K562 (cell line): ENCODE measurements at regions not wholly inside any gene's neighbourhood (a gene's known extent, or its start where the extent isn't known, plus 50 kb on each side); places are given as distances from the start of the nearest gene placed in this dataset.

Experiments
- ATAC-seq: fragments of 200-7000 bp; cut with Tn5 transposase; 3 replicates; pipeline ENCODE4 v1.9.1; 2020; ENCODE audit warnings: moderate library complexity
- BruUV-seq: library from RNA; stranded (reverse); fragments of 400-500 nt; replicated peaks from 2 replicates; lab custom pipeline; 2021; lab: Mats Ljungman, UMichigan
- CTCF ChIA-PET: fragments of 300-600 bp; formaldehyde crosslinking; extraction: SDS; loops from one replicate; lab custom pipeline; 2021; ENCODE audit warnings: low intra/inter-chr PET ratio; lab: Yijun Ruan, JAX
- POLR2A ChIA-PET: fragments of 300-600, 350-650 bp; sonication (Branson Sonifier 250); formaldehyde crosslinking; extraction: SDS; loops from one replicate; lab custom pipeline; 2021; ENCODE audit warnings: antibody characterized with exemption, inconsistent platforms; lab: Yijun Ruan, JAX
- DNase-seq, 4 experiments: peaks; one replicate each; pipeline versions ENCODE4 v3.0.0 to v3.0.0-alpha.2; 2011 to 2018; ENCODE audit warnings: low spot score in 3 of 4, mixed read lengths in 3 of 4; ENCODE audit errors: extremely low read depth in 1 of 4
- FAIRE-seq: peaks from 2 replicates; lab custom pipeline; 2011; peaks lifted over from hg19 to GRCh38; lab: Jason Lieb, UNC
- H2AFZ ChIP-seq: 2 replicates; pipeline ENCODE4 v1.6.0; 2011; ENCODE audit warnings: low read depth, low read length, control low read depth, inconsistent platforms
- H3K27ac ChIP-seq: fragments of 200-600 bp; 3 replicates; pipeline ENCODE4 v1.8.0; 2011; ENCODE audit warnings: low read depth, mild to moderate bottlenecking, control low read depth, inconsistent platforms, low read length, moderate library complexity, mixed read lengths; ENCODE audit errors: extremely low read depth
- H3K27me3 ChIP-seq, 2 experiments: fragments of 300-600 bp in 1 of 2; 2 replicates in 1 of 2; 3 replicates in 1 of 2; pipeline versions ENCODE4 v1.6.0 to v1.8.0; 2011; ENCODE audit warnings: inconsistent platforms in 2 of 2, low read length in 2 of 2, mild to moderate bottlenecking in 1 of 2, mixed read lengths in 1 of 2, moderate library complexity in 1 of 2; ENCODE audit not compliant: control insufficient read depth in 2 of 2, insufficient read depth in 2 of 2
- H3K36me3 ChIP-seq: fragments of 300-600 bp; 3 replicates; pipeline ENCODE4 v1.8.0; 2011; ENCODE audit warnings: mild to moderate bottlenecking, low read length, inconsistent platforms; ENCODE audit not compliant: control insufficient read depth, insufficient read depth
- H3K4me1 ChIP-seq, 2 experiments: fragments of 200-600 bp in 1 of 2; replicated peaks in 1 of 2; 2 replicates in 1 of 2; 3 replicates in 1 of 2; pipeline versions ENCODE4 v1.5.1 to v1.8.0; 2011; ENCODE audit warnings: inconsistent platforms in 2 of 2, low read length in 2 of 2, mild to moderate bottlenecking in 1 of 2, mixed read lengths in 1 of 2, moderate library complexity in 1 of 2; ENCODE audit not compliant: control insufficient read depth in 2 of 2, insufficient read depth in 2 of 2
- H3K4me2 ChIP-seq: 2 replicates; pipeline ENCODE4 v1.6.1; 2011; ENCODE audit warnings: low read length, control low read depth, inconsistent platforms, mixed read lengths; ENCODE audit not compliant: insufficient read depth
- H3K4me3 ChIP-seq: fragments of 200-600 bp; sonication (generic), shearing (Covaris generic); 2 replicates; pipeline ENCODE4 v1.5.1; 2016; ENCODE audit warnings: control low read depth, inconsistent platforms
- H3K79me2 ChIP-seq: fragments of 200-600 bp; 3 replicates; pipeline ENCODE4 v1.8.0; 2011; ENCODE audit warnings: low read length, inconsistent platforms; ENCODE audit not compliant: control insufficient read depth, insufficient read depth
- H3K9ac ChIP-seq, 2 experiments: 2 replicates each; pipeline versions ENCODE4 v1.6.0 to v1.6.1; 2011; ENCODE audit warnings: low read depth in 2 of 2, low read length in 2 of 2, control low read depth in 1 of 2, inconsistent platforms in 1 of 2, mild to moderate bottlenecking in 1 of 2, mixed read lengths in 1 of 2; ENCODE audit not compliant: insufficient read depth in 1 of 2
- H3K9me1 ChIP-seq: one replicate; pipeline ENCODE4 v1.6.0; 2011; ENCODE audit warnings: inconsistent platforms, mild to moderate bottlenecking, low read length, moderate library complexity; ENCODE audit not compliant: control insufficient read depth, insufficient read depth
- H3K9me3 ChIP-seq: replicated peaks from 2 replicates; pipeline ENCODE4 v1.5.1; 2011; ENCODE audit warnings: low read depth, low read length, inconsistent platforms; ENCODE audit not compliant: control insufficient read depth, insufficient read depth
- H4K20me1 ChIP-seq: replicated peaks from 2 replicates; pipeline ENCODE4 v1.6.1; 2011; ENCODE audit warnings: low read length, inconsistent platforms, mixed read lengths; ENCODE audit not compliant: control insufficient read depth, insufficient read depth
- BCL6 ChIP-seq: fragments of 250-450 bp; sonication (Bioruptor Pico); IDR thresholded peaks from 2 replicates; pipeline ENCODE4 v1.4.0; 2020
- CEBPZ ChIP-seq: fragments of 150-350 bp; IDR thresholded peaks from 2 replicates; pipeline ENCODE4 v1.6.1; 2014; ENCODE audit warnings: low read depth, mild to moderate bottlenecking, low read length, borderline replicate concordance
- CREB3 ChIP-seq: fragments of 450-650 bp; conservative IDR thresholded peaks from 2 replicates; pipeline ENCODE4 v1.6.1; 2016; ENCODE audit warnings: missing genetic modification characterization, low read depth, mild to moderate bottlenecking, missing compliant biosample characterization, moderate library complexity
- MCM7 ChIP-seq, 2 experiments: fragments of 450-650 bp; IDR thresholded peaks; 2 replicates each; pipeline ENCODE4 v1.6.1; 2016 to 2018
- NFIX ChIP-seq: fragments of 250-450 bp; sonication (Bioruptor Pico); IDR thresholded peaks from 2 replicates; pipeline ENCODE4 v1.4.0; 2020; ENCODE audit warnings: low read depth, mild to moderate bottlenecking, moderate library complexity
- POLR2B ChIP-seq: fragments of 450-650 bp; IDR thresholded peaks from 2 replicates; pipeline ENCODE4 v1.6.1; 2018; ENCODE audit warnings: low read depth; ENCODE audit not compliant: partially characterized antibody
- POU5F1 ChIP-seq: fragments of 150-350 bp; IDR thresholded peaks from 2 replicates; pipeline ENCODE4 v1.6.1; 2014; ENCODE audit warnings: borderline replicate concordance, low read length, low read depth, mild to moderate bottlenecking; ENCODE audit not compliant: partially characterized antibody
- SRSF1 ChIP-seq: fragments of 200-400 bp; formaldehyde crosslinking; IDR thresholded peaks from 2 replicates; pipeline ENCODE4 v1.6.1; 2017; ENCODE audit warnings: mild to moderate bottlenecking, low read depth, low read length, moderate library complexity
- TARDBP ChIP-seq: fragments of 450-650 bp; IDR thresholded peaks from 2 replicates; pipeline ENCODE4 v1.6.1; 2016
- ZNF121 ChIP-seq: sonication (generic); formaldehyde crosslinking; conservative IDR thresholded peaks from 2 replicates; pipeline ENCODE4 v1.8.0; 2022; ENCODE audit warnings: missing genetic modification reagents
- ZNF274 ChIP-seq: IDR thresholded peaks from 2 replicates; pipeline ENCODE4 v1.6.1; 2011; ENCODE audit warnings: low read depth, mild to moderate bottlenecking, low read length, moderate library complexity, borderline replicate concordance
- WGBS: fragments of 100-300 bp; shearing (Covaris generic); methylation state at CpG from one replicate; pipeline ENCODE4 v1.1.6; 2016; ENCODE audit warnings: low coverage, mixed read lengths; ENCODE audit not compliant: insufficient coverage; ENCODE audit errors: missing lambda C conversion rate; 5-methylcytosine and 5-hydroxymethylcytosine counted together
- in situ Hi-C: fragments of 300-500 bp; cut with MboI; formaldehyde crosslinking; loops from 4 replicates; pipeline ENCODE4 v1.15.0; 2018; ENCODE audit warnings: inconsistent platforms, mixed read lengths
- intact Hi-C: fragments of 100-400 bp; cut with micrococcal nuclease; formaldehyde crosslinking; loops from 2 replicates; pipeline ENCODE4 v1.14.2; 2022
- TF ChIP-seq, protein P1 (sequence below): fragments of 250-450 bp; sonication (Bioruptor Pico); IDR thresholded peaks from 2 replicates; pipeline ENCODE4 v1.6.1; 2021; ENCODE audit warnings: mild to moderate bottlenecking

DNA sequence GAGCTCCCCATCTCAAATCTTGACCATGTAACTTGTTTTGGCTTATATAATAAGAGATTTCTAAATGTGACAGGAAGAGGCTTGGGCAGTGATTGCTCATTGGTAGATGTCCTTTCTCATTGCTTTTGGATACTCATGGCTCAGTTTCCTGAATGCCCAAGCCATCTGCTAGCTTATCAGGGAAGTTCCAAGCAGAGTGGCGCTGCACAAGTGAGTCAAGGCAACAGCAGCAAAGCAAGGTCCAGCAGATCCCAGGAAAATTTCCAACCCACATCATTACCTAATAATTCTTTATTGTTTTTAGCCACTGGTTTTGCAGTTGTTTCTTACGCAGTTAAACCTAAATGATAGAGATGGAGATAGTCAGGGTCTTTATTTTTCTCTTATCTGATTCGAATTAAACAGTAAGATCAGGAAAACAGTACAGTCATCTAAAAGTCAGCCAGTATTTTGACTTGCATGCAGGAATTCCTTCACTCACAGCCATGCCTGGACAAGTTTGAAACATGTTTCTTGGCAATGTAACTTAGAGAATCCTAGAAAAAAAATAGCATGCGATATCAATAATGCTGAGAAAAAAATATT is 349.7 kb upstream of the TMEFF2 start:
- no peak for FAIRE-seq
- intact Hi-C loops (no loop called here), in situ Hi-C loops (no loop called here)
- no peak overlapping the region for H2AFZ ChIP-seq
- no peak for TF ChIP-seq CREB3 (tag)
- TF ChIP-seq, protein P1, sequence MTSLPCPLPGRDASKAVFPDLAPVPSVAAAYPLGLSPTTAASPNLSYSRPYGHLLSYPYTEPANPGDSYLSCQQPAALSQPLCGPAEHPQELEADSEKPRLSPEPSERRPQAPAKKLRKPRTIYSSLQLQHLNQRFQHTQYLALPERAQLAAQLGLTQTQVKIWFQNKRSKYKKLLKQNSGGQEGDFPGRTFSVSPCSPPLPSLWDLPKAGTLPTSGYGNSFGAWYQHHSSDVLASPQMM (CRISPR knock-in tag), result no peak
- TF ChIP-seq POU5F1, result no peak
- TF ChIP-seq NFIX (CRISPR knock-in tag), result no peak
- no peak for TF ChIP-seq BCL6 (CRISPR knock-in tag)
- TF ChIP-seq SRSF1, result no peak
- TF ChIP-seq TARDBP, result no peak
- no peak for TF ChIP-seq POLR2B
- no peak for TF ChIP-seq MCM7 (IDR thresholded peaks at IDR 0.05)
- TF ChIP-seq ZNF274, result no peak
- TF ChIP-seq CEBPZ, result no peak
- no peak for TF ChIP-seq ZNF121 (CRISPR knock-in tag)
- no peak overlapping the region for H3K9ac ChIP-seq
- H3K4me2 ChIP-seq, result no peak overlapping the region
- CTCF ChIA-PET, result no interaction called here
- H3K9me1 ChIP-seq, result no peaks in the 10 kb centered on the region
- DNase-seq, result no peak
- H3K27ac ChIP-seq, result no peak overlapping the region
- ATAC-seq, result no peak
- no peaks in the 10 kb centered on the region for H3K9me3 ChIP-seq
- H3K36me3 ChIP-seq, result no peaks in the 10 kb centered on the region
- POLR2A ChIA-PET, result no interaction called here
- H4K20me1 ChIP-seq, result no peaks in the 10 kb centered on the region
- 0% methylated on average over 4 of the region's 4 CpGs for WGBS
- no peaks in the 10 kb centered on the region for H3K4me1 ChIP-seq
- H3K79me2 ChIP-seq, result no peaks in the 10 kb centered on the region
- H3K4me3 ChIP-seq, result no peak overlapping the region
- no TSS peak for BruUV-seq
- H3K27me3 ChIP-seq, result no peaks in the 10 kb centered on the region
